ENCODE measurements at regions not wholly inside any gene's neighbourhood (a gene's known extent, or its start where the extent isn't known, plus 50 kb on each side); places are given as distances from the start of the nearest gene placed in this dataset.

DNA sequence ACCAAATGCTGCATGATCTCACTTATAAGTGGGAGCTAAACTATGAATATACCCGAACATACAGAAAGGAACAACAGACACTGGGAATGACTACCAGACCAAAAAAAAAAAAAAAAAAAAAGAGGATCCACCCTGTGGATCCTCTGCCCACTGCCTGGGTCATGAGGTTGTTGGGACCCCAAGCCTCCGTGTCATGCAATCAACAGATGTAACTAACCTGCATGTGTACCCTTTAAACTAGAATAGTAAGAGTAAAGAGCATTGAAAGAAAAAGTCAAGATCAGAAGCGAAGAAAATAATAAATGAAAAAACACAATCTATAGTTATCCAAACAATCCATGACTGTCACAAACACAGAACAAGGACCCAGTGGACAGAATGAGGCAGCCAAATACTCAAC is 109.5 kb upstream of the TOP3B start:
- Histone ChIP-seq H3K27me3 (ENCODE audit: control insufficient read depth, insufficient read depth, low read length) (peaks cover 95% of the 10 kb centered on the region), H3K36me3 (replicated peaks; ENCODE audit: control insufficient read depth, insufficient read depth, low read length) (no peaks in the 10 kb centered on the region), H3K4me3 (ENCODE audit: insufficient read depth, low read depth, low read length) (no peak overlapping the region)
- DNase-seq = no peak

- H3K4me3 ChIP-seq (ENCODE audit: insufficient read depth, low read depth, low read length) = no peak overlapping the region
- no peak for DNase-seq
- no peaks in the 10 kb centered on the region for H3K36me3 ChIP-seq (replicated peaks; ENCODE audit: control insufficient read depth, insufficient read depth, low read length)
- H3K27me3 ChIP-seq (ENCODE audit: control insufficient read depth, insufficient read depth, low read length) = peaks cover 96% of the 10 kb centered on the region
Observed at GRCh38 chr22:22091400-22091878, 108.9 kb upstream of the TOP3B start.

DNA sequence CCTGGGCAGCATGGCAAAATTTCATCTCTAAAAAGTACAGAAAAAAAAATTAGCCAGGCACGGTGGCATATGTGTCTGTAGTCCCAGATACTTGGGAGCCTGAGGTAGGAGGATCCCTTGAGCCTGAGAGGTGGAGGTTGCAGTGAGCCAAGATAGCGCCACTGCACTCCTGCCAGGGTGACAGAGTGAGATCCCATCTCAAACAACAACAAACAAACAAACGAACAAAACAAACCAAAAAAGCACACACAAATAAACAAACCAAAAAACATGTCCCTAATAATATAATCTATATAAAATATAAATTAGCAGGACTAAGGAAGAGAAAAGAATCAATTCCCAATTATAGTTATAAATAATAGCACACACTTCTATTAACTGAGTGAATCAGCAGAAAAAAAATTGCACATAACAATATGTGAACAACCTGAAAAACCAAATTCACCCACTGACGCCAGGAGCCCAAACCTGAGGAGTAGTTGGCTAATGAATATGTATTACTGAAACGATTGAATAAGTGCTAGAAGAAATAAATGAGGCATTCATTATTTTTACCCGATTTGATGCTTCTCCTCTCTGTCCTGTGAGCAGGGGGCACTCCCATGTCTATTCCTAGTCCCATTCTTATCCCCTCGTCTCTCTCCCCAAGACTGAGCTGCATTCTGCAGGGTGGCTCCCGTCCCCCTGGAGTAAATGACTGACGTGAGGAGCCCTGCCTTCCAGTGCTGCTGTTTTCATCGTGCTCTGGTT is 108.2 kb upstream of the TOP3B start:
- H3K27me3 ChIP-seq (ENCODE audit: control insufficient read depth, insufficient read depth, low read length) = peaks cover 96% of the 10 kb centered on the region
- no peak for DNase-seq
- H3K4me3 ChIP-seq (ENCODE audit: insufficient read depth, low read depth, low read length) = no peak overlapping the region
- H3K36me3 ChIP-seq (replicated peaks; ENCODE audit: control insufficient read depth, insufficient read depth, low read length) = no peaks in the 10 kb centered on the region

DNA sequence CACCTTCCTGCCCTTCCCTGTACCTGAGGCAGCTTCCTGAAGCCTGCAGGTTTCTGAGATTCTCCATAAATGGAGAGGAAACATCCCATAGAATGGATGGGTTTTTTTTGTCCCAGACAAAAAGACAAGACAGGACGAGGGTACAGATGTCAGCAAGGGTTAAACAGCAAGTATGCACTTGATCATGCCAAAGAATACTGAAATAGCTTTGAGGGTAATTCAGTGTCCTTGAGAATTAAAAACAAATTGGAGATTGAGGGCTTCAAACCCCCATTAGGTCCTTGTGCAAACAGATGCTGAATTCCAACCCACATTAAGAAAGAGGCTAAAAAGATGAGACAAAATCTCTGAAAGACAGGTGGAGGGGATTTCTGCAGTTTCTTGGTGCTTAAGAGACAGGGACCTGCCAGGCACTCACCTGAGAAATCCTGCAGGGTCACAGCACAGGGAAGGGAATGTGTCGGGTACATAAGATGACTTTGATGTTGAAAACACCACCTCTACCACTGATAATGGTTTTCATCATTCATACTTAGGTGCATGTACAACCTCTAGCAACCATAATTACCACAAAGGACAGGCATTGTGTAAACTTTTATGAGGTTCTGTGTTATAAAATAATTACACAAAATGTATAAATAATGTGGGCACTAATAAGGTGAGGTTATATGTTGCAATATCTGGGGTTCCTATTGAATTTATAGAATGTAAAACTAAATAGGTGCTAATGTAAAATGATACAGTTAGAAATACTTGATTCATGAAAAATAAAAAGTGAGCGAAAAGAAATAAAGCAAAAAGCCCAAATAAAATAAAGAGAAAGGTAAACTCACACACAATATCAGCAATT is 107.1 kb upstream of the TOP3B start:
- H3K27me3 ChIP-seq (ENCODE audit: control insufficient read depth, insufficient read depth, low read length) = peaks cover 94% of the 10 kb centered on the region

DNA sequence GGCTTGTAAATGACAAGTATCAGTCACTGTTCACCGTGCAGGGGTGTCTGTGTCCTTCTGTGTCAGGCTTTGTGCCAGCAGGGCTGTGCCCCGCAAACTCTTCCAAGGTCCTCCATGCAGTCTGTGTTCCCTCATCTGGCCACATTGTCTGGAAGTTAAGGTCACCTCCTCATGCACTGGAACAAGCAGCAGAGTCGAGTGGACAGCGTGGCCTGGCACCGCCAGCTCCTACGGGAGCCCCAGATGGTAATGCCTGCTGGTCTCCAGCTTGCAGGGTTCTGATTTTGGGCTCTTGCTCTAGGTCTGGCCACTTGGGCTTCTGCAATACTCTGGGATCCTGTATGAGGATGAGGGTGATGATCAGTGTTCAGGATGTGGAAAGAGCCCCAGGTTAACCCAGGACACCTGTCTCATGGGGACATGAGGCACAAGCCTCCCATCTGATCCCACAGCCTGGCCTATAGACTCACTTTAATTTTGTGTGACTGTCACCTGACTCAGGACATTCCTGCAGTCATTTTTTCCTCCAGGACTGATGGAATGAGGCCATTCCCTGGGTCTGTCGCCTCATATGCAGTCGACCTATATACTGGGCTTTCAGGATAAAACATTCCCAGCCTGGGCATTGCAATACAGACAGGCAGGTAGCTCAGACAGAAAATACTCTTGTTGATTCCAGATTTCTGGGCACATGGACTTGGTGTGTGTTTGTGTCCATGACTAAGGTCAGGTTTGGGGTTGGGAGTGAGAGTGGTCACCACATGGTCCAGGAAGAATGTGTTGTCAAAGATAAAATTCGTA is 106.3 kb upstream of the TOP3B start:
- no peak for DNase-seq
- H3K36me3 ChIP-seq (replicated peaks; ENCODE audit: control insufficient read depth, insufficient read depth, low read length) = no peaks in the 10 kb centered on the region
- H3K27me3 ChIP-seq (ENCODE audit: control insufficient read depth, insufficient read depth, low read length) = peaks cover 94% of the 10 kb centered on the region
- H3K4me3 ChIP-seq (ENCODE audit: insufficient read depth, low read depth, low read length) = no peak overlapping the region

More for the DNA sequence above, 107.1 kb upstream of the TOP3B start:
- H3K36me3 ChIP-seq (replicated peaks; ENCODE audit: control insufficient read depth, insufficient read depth, low read length) = no peaks in the 10 kb centered on the region
- DNase-seq = no peak
- no peak overlapping the region for H3K4me3 ChIP-seq (ENCODE audit: insufficient read depth, low read depth, low read length)

- Histone ChIP-seq H3K27me3 (ENCODE audit: control insufficient read depth, insufficient read depth, low read length) (peaks cover 95% of the 10 kb centered on the region), H3K4me3 (ENCODE audit: insufficient read depth, low read depth, low read length) (no peak overlapping the region), H3K36me3 (replicated peaks; ENCODE audit: control insufficient read depth, insufficient read depth, low read length) (no peaks in the 10 kb centered on the region)
- no peak for DNase-seq
Observed at GRCh38 chr22:22087854-22088657, 105.5 kb upstream of the TOP3B start.

GRCh38 chr22:22086501-22087158 is 104.0 kb upstream of the TOP3B start:
- Histone ChIP-seq H3K27me3 (ENCODE audit: control insufficient read depth, insufficient read depth, low read length) (peaks cover 95% of the 10 kb centered on the region), H3K4me3 (ENCODE audit: insufficient read depth, low read depth, low read length) (no peak overlapping the region), H3K36me3 (replicated peaks; ENCODE audit: control insufficient read depth, insufficient read depth, low read length) (no peaks in the 10 kb centered on the region)
- DNase-seq = no peak

GRCh38 chr22:22085702-22086500 is 103.3 kb upstream of the TOP3B start:
- Histone ChIP-seq H3K27me3 (ENCODE audit: control insufficient read depth, insufficient read depth, low read length) (peaks cover 95% of the 10 kb centered on the region), H3K36me3 (replicated peaks; ENCODE audit: control insufficient read depth, insufficient read depth, low read length) (no peaks in the 10 kb centered on the region), H3K4me3 (ENCODE audit: insufficient read depth, low read depth, low read length) (no peak overlapping the region)
- DNase-seq = no peak

DNA sequence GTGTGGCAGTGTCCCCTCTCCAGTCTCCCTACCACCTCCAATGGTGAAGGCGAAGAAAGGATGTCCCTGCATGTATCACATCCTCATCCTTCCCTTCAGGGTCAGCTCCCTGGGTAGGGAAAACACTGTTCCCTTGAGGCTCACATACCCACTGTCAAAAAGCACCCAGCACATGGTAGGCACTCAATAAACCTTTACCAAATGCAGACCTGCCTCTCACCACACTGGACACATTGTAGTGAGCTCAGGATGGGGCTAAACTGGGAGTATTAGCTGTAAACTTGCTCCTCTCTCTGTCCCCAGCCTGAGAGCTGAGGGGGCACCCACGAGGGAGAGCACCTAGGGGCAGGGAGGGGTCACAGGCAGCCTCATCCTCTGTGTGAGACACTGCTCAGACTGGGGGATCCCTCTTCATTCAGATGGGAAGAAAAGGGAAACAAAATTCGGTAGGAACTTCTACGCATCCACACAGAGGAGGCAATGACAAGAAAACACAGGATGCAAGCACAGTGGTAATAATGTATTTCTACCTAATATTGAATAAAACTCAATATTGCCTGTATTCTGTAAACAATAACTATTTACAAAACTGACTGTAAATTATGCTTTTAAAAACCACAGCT is 101.6 kb upstream of the TOP3B start:
- no peak for DNase-seq
- H3K4me3 ChIP-seq (ENCODE audit: insufficient read depth, low read depth, low read length) = no peak overlapping the region
- H3K36me3 ChIP-seq (replicated peaks; ENCODE audit: control insufficient read depth, insufficient read depth, low read length) = no peaks in the 10 kb centered on the region
- peaks cover 95% of the 10 kb centered on the region for H3K27me3 ChIP-seq (ENCODE audit: control insufficient read depth, insufficient read depth, low read length)

DNA sequence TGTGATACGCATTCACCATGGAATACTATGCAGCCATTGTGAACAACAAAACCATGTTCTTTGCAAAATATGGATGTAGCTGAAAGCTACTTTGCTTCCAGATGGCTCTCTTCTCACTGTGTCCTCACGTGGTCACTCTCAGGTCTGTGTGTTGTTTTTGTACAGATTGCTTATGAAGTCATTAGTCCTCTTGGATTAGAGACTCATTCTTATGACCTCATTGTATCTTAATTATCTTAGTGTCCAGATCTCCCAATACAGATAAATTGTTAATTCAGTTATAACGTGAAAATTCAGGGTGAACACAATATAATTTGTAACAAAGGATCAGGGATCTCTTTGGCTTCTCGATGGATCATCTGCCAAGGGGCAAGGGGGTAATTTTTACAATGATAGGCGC is 100.4 kb upstream of the TOP3B start:
- no peaks in the 10 kb centered on the region for H3K36me3 ChIP-seq (replicated peaks; ENCODE audit: control insufficient read depth, insufficient read depth, low read length)
- no peak for DNase-seq
- H3K4me3 ChIP-seq (ENCODE audit: insufficient read depth, low read depth, low read length) = no peak overlapping the region
- peaks cover 93% of the 10 kb centered on the region for H3K27me3 ChIP-seq (ENCODE audit: control insufficient read depth, insufficient read depth, low read length)

DNA sequence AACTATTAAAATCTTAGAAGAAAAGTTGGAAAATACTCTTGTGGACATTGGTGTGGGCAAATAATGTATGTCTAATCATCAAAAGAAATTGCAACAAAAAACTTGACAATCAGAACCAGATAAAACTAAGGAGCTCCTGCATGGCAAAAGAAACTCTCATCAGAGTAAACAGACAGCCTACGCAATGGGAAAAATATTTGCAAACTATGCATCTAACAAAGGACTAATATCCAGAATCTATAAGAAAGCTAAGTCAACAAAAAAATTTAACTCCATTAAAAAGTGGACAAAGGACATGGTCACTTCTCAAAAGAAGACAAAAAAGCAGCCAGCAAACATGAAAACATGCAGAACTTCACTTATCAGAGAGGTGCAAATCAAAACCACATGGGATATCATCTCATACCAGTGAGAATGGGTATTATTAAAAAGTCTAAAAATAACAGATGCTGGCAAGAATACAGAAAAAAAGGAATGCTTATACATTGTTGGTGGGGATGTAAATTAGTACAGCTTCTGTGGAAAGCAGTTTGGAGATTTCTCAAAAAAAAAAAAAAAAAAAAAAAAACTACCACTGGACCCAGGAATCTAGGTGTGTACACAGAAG is 99.7 kb upstream of the TOP3B start:
- DNase-seq = no peak
- Histone ChIP-seq H3K27me3 (ENCODE audit: control insufficient read depth, insufficient read depth, low read length) (peaks cover 96% of the 10 kb centered on the region), H3K36me3 (replicated peaks; ENCODE audit: control insufficient read depth, insufficient read depth, low read length) (no peaks in the 10 kb centered on the region), H3K4me3 (ENCODE audit: insufficient read depth, low read depth, low read length) (no peak overlapping the region)

GRCh38 chr22:22080270-22080669 is 97.7 kb upstream of the TOP3B start:
- Histone ChIP-seq H3K36me3 (replicated peaks; ENCODE audit: control insufficient read depth, insufficient read depth, low read length) (no peaks in the 10 kb centered on the region), H3K4me3 (ENCODE audit: insufficient read depth, low read depth, low read length) (no peak overlapping the region), H3K27me3 (ENCODE audit: control insufficient read depth, insufficient read depth, low read length) (peaks cover 96% of the 10 kb centered on the region)
- no peak for DNase-seq
